Left ventricle myocardium inferior (tissue), 1 donor: ENCODE measurements at regions not wholly inside any gene's neighbourhood (a gene's known extent, or its start where the extent isn't known, plus 50 kb on each side); places are given as distances from the start of the nearest gene placed in this dataset.

ENCODE experiments used
- DNase-seq: peaks from one replicate; pipeline ENCODE4 v3.0.0-alpha.2; 2020
- H3K27ac ChIP-seq: fragments of 200-600 bp; replicated peaks from 2 replicates; pipeline ENCODE4 v1.8.0; 2021
- H3K27me3 ChIP-seq: fragments of 200-600 bp; 2 replicates; pipeline ENCODE4 v1.8.0; 2021; ENCODE audit warnings: low read depth
- H3K36me3 ChIP-seq: fragments of 200-600 bp; 2 replicates; pipeline ENCODE4 v1.8.0; 2021
- H3K4me1 ChIP-seq: fragments of 200-600 bp; 2 replicates; pipeline ENCODE4 v1.8.0; 2021
- H3K4me3 ChIP-seq: fragments of 200-600 bp; 2 replicates; pipeline ENCODE4 v1.8.0; 2021; ENCODE audit warnings: mild to moderate bottlenecking, moderate library complexity
- H3K9me3 ChIP-seq: fragments of 200-600 bp; replicated peaks from 2 replicates; pipeline ENCODE4 v1.8.0; 2021
- CTCF ChIP-seq: fragments of 200-600 bp; IDR thresholded peaks from 2 replicates; pipeline ENCODE4 v1.8.0; 2021; ENCODE audit warnings: antibody characterized with exemption, mild to moderate bottlenecking, borderline replicate concordance
- intact Hi-C: fragments of 100-400 bp; cut with micrococcal nuclease; formaldehyde crosslinking; loops from one replicate; pipeline ENCODE4 v1.11.0; 2022
- donor health status: DM: no; HTN: yes; CAD: no; lungs with severe emphysema.

- DNase-seq = no peak
- Histone ChIP-seq H3K36me3 (no peaks in the 10 kb centered on the region), H3K27me3 (no peaks in the 10 kb centered on the region), H3K27ac (no peak overlapping the region), H3K4me1 (no peaks in the 10 kb centered on the region), H3K9me3 (no peaks in the 10 kb centered on the region), H3K4me3 (no peak overlapping the region)
- intact Hi-C loops = no loop called here
- TF ChIP-seq CTCF = peak; percentile 46
Observed at GRCh38 chr16:64455275-64455674, 666.6 kb downstream of the CDH11 start.

DNA sequence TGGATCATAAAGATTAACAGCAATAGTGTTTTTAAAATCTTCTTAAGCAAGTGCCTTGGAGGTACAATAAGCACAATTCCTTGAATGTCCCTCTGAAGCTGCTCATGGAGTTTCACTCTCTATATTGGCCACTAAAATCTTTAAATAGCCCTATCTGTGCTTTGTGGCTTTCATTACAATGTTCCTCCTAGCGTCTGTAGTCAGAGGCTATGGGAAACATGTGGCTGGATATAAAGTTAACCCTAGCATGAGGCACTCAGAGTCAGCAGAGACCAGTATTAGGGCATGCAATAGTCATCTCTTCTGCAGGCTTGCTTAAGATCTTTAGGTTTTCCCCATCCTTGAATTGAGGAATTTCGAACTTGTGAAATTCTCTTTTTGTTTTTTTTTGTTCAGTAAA is 668.2 kb downstream of the CDH11 start:
- H3K27me3 ChIP-seq = no peaks in the 10 kb centered on the region
- DNase-seq = no peak
- intact Hi-C loops = no loop called here
- H3K9me3 ChIP-seq = no peaks in the 10 kb centered on the region
- no peaks in the 10 kb centered on the region for H3K36me3 ChIP-seq
- H3K27ac ChIP-seq = no peak overlapping the region
- no peaks in the 10 kb centered on the region for H3K4me1 ChIP-seq
- no peak overlapping the region for H3K4me3 ChIP-seq
- TF ChIP-seq CTCF = no peak

DNA sequence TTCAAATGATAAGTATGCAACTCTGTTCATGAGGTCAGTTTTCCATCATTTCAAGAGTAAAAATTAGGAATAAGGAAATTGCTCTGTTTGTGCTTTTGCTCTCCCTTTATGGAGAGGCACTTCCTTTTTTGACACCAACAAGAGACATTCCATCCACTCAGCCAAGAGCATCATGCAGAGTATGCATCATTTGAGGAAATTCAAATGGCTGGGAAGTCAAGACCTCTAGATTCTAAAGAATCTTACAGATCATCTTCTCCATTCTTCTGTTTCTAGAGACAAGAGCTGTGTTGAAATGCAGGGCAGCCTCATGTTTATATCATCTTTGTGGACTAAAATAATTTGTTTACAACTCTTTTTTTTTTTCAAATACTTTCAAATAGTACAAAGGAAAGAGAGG is 669.4 kb downstream of the CDH11 start:
- no peak for TF ChIP-seq CTCF
- Histone ChIP-seq H3K4me1 (no peaks in the 10 kb centered on the region), H3K9me3 (no peaks in the 10 kb centered on the region), H3K27ac (no peak overlapping the region), H3K36me3 (no peaks in the 10 kb centered on the region), H3K27me3 (no peaks in the 10 kb centered on the region), H3K4me3 (no peak overlapping the region)
- intact Hi-C loops = no loop called here
- DNase-seq = no peak

- intact Hi-C loops = no loop called here
Observed at GRCh38 chr16:64450177-64450576, 671.7 kb downstream of the CDH11 start.

GRCh38 chr16:64449506-64449905 is 672.4 kb downstream of the CDH11 start:
- Histone ChIP-seq H3K4me1 (peaks cover 6% of the 10 kb centered on the region), H3K4me3 (no peak overlapping the region), H3K9me3 (no peaks in the 10 kb centered on the region), H3K36me3 (no peaks in the 10 kb centered on the region), H3K27ac (no peak overlapping the region), H3K27me3 (no peaks in the 10 kb centered on the region)
- DNase-seq = no peak
- TF ChIP-seq CTCF = no peak
- intact Hi-C loops = no loop called here

More at GRCh38 chr16:64450177-64450576, 671.7 kb downstream of the CDH11 start:
- H3K27ac ChIP-seq = no peak overlapping the region
- DNase-seq = no peak
- no peaks in the 10 kb centered on the region for H3K9me3 ChIP-seq
- H3K36me3 ChIP-seq = no peaks in the 10 kb centered on the region
- TF ChIP-seq CTCF = no peak
- no peaks in the 10 kb centered on the region for H3K27me3 ChIP-seq
- no peak overlapping the region for H3K4me3 ChIP-seq
- H3K4me1 ChIP-seq = peaks cover 6% of the 10 kb centered on the region

DNA sequence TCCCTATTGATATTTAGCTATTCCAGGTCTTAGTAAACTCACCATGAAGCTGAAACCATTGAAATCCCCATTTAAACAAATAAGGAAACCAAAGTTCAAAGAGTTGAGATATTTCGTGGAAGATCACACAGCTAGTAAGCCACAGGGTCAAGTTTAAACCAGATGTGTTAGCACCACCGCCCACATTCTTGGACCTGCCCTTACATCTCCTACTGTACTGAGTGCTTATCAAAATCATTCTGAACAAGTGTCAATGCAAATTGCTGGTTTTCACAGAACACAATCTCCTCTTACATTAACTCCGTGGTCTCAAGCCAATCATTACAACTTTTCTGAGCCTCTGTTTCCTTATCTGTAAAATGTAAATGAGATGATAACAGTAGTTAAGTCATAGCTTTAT is 676.2 kb downstream of the CDH11 start:
- TF ChIP-seq CTCF = no peak
- H3K27ac ChIP-seq = no peak overlapping the region
- H3K4me1 ChIP-seq = peaks cover 6% of the 10 kb centered on the region
- H3K27me3 ChIP-seq = no peaks in the 10 kb centered on the region
- intact Hi-C loops = no loop called here
- H3K9me3 ChIP-seq = no peaks in the 10 kb centered on the region
- no peak for DNase-seq
- H3K36me3 ChIP-seq = no peaks in the 10 kb centered on the region
- H3K4me3 ChIP-seq = no peak overlapping the region
